ENCODE measurements at regions not wholly inside any gene's neighbourhood (a gene's known extent, or its start where the extent isn't known, plus 50 kb on each side); places are given as distances from the start of the nearest gene placed in this dataset.

GRCh38 chr3:107899990-107900651 is 190.7 kb downstream of the CD47 start:
- TF ChIP-seq, protein P1, sequence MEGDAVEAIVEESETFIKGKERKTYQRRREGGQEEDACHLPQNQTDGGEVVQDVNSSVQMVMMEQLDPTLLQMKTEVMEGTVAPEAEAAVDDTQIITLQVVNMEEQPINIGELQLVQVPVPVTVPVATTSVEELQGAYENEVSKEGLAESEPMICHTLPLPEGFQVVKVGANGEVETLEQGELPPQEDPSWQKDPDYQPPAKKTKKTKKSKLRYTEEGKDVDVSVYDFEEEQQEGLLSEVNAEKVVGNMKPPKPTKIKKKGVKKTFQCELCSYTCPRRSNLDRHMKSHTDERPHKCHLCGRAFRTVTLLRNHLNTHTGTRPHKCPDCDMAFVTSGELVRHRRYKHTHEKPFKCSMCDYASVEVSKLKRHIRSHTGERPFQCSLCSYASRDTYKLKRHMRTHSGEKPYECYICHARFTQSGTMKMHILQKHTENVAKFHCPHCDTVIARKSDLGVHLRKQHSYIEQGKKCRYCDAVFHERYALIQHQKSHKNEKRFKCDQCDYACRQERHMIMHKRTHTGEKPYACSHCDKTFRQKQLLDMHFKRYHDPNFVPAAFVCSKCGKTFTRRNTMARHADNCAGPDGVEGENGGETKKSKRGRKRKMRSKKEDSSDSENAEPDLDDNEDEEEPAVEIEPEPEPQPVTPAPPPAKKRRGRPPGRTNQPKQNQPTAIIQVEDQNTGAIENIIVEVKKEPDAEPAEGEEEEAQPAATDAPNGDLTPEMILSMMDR (IDR thresholded peaks at IDR 0.05; ENCODE audit: extremely low read depth, insufficient read depth, missing control alignments): no peak
- in situ Hi-C loops (cut with MboI; ENCODE audit: low pct_unique_long_range_greater_than_20kb, low sequenced_read_pairs, unreplicated experiment): no loop called here
- DNase-seq (ENCODE audit: low spot score): no peak

GRCh38 chr3:107897471-107898061 is 193.3 kb downstream of the CD47 start:
- in situ Hi-C loops (cut with MboI; ENCODE audit: low pct_unique_long_range_greater_than_20kb, low sequenced_read_pairs, unreplicated experiment): no loop called here
- TF ChIP-seq, protein P1 (IDR thresholded peaks at IDR 0.05; ENCODE audit: extremely low read depth, insufficient read depth, missing control alignments): no peak
- DNase-seq (ENCODE audit: low spot score): no peak

GRCh38 chr3:107894998-107895397 is 195.8 kb downstream of the CD47 start:
- in situ Hi-C loops (cut with MboI; ENCODE audit: low pct_unique_long_range_greater_than_20kb, low sequenced_read_pairs, unreplicated experiment): no loop called here
- TF ChIP-seq, protein P1 (IDR thresholded peaks at IDR 0.05; ENCODE audit: extremely low read depth, insufficient read depth, missing control alignments): no peak
- DNase-seq (ENCODE audit: low spot score): no peak

DNA sequence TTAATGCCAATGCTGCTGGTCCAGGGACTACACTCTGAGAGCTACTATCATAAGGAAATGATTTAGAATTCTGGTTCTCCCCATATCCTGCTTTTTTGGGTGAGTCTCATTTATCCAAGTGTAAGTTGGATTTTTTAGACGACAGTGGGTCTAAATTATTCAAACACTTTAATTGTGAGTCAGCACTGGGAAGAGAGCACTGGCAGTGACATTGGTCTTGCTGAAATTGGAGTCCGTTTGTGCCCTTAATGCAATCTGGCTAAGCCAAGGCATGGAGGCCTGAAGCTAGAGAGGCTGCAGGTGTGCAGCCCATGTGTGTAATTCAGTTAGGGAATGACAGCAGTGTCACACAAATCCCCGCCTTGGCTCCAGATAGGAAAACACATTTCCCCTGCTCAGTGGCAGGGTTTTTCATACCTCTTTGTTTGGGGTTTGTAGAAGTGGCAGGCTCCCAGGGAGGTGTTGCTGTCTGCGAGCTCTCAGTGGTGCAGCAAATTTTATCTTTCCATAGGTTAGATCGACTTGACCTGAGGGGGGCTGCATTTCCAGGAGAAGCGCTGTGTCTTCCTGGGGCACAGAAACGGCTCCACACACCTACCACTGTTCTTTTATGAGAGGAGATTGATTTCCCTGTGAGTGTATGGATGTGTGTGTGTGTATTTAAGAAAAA is 197.7 kb downstream of the CD47 start:
- in situ Hi-C loops (cut with MboI; ENCODE audit: low pct_unique_long_range_greater_than_20kb, low sequenced_read_pairs, unreplicated experiment): no loop called here
- TF ChIP-seq, protein P1 (IDR thresholded peaks at IDR 0.05; ENCODE audit: extremely low read depth, insufficient read depth, missing control alignments): no peak
- no peak for DNase-seq (ENCODE audit: low spot score)

DNA sequence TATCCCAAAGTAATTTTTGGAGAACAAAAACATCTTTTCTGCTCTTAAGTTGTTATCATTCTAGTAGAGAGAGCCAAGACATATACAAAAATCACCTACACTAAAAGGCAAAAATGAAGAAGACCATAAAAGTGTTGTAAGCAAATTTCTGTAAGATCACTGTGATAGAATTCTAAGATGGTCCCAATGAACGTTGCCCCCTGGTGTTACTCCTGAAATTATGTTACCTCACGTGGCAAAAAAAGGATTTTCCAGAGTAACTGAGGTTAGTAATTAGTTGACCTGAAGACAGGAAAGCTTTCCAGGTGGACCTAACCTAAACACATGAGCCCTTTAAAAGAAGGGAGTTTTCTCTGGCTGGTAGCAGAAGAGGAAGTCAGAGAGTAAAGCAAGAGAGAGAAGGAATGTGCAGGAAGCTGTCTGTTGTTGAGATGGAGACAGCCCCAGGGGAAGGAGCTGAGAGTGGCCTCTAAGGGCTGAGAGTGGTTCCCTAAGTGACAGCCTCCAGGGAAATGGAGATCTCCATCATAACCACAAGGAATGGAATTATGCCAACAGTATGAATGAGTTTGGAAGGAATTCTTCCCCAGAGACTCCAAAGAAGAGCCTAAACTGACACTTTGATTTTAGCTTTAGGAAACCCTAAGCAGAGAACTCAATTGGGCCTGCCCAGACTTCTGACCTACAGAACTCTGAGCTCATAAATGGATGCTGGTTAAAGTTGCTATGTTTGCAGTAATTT is 205.9 kb downstream of the CD47 start:
- in situ Hi-C loops (cut with MboI; ENCODE audit: low pct_unique_long_range_greater_than_20kb, low sequenced_read_pairs, unreplicated experiment): no loop called here
- TF ChIP-seq, protein P1 (IDR thresholded peaks at IDR 0.05; ENCODE audit: extremely low read depth, insufficient read depth, missing control alignments): no peak
- no peak for DNase-seq (ENCODE audit: low spot score)

DNA sequence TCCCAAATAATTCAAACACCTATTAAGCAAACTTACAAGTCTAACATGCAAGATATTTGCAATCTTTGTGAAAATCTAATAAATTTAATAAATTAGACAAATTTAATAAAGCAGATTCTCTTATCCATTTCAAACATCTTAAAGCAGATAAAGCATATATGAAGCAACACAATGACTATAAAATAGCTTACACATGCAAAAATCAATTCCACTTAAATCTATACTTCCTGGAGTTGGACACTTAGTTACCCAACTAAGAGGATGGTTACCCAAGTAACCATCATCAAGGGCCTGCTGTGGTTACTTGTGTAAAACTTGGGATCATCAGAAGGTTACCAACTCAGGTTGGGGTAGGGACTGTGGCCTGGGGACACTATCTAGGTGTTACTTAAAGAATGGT is 206.8 kb downstream of the CD47 start:
- in situ Hi-C loops (cut with MboI; ENCODE audit: low pct_unique_long_range_greater_than_20kb, low sequenced_read_pairs, unreplicated experiment): no loop called here
- TF ChIP-seq, protein P1 (IDR thresholded peaks at IDR 0.05; ENCODE audit: extremely low read depth, insufficient read depth, missing control alignments): no peak
- DNase-seq (ENCODE audit: low spot score): no peak
